ENCODE measurements at regions not wholly inside any gene's neighbourhood (a gene's known extent, or its start where the extent isn't known, plus 50 kb on each side); places are given as distances from the start of the nearest gene placed in this dataset.

GRCh38 chr4:30256116-30256832, 463.9 kb upstream of the PCDH7 start:
- TF ChIP-seq POLR2AphosphoS5 (IDR thresholded peaks at IDR 0.05; ENCODE audit: low read depth, low read length) (no peak), POLR2A (IDR thresholded peaks at IDR 0.05; ENCODE audit: low read depth, low read length) (no peak)
